NCI-H82 treated with DMSO at 0.1 percent for 48 hours (cell line): ENCODE measurements at regions not wholly inside any gene's neighbourhood (a gene's known extent, or its start where the extent isn't known, plus 50 kb on each side); places are given as distances from the start of the nearest gene placed in this dataset.

Experiments used
- DNase-seq: peaks from one replicate; lab custom pipeline; 2025; ENCODE audit not compliant: unreplicated experiment; lab: John Stamatoyannopoulos, UW

- no peak for DNase-seq
These were observed 731.2 kb upstream of the IGFBP3 start for GRCh38 chr7:46652317-46652716.

GRCh38 chr7:46651561-46652088 lies 730.6 kb upstream of the IGFBP3 start:
- DNase-seq, result no peak

DNA sequence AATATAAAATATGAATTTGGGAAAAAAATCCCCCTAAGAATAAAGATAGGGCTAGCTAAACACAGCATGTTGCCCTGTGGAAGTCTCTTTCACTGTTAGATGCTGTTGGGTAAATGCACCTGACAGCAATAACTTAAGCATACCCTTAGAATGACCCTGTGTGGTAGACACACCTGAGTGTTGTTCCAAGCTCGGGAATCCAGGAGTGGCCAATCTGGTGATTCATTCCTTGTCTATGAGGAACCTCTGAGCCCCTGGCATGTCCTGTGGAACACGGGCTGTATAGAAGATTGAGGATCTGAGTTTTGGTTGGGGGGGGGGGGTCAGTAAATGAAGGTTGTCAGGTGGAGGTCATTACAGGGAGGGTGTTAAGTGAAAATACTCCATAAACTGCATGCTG lies 730.0 kb upstream of the IGFBP3 start:
- no peak for DNase-seq

DNA sequence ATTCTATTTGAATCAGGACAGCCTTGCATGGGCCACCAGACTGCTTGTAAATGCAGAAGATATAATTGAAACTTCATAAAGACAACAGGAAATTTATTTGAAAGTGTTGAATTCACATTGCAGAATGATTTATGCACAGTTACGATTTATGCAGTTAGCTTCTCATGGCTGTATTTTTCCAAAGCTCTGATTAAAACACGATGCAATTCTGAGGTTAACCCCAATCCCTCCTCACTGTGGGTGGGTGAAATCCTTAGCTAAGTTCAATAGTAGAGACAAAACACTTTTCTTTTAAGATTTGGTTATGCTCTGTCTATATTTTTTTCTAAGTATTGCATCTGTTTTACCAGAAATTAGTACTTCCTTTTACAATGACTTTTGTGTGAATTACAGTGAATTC lies 728.8 kb upstream of the IGFBP3 start:
- DNase-seq, result no peak

DNA sequence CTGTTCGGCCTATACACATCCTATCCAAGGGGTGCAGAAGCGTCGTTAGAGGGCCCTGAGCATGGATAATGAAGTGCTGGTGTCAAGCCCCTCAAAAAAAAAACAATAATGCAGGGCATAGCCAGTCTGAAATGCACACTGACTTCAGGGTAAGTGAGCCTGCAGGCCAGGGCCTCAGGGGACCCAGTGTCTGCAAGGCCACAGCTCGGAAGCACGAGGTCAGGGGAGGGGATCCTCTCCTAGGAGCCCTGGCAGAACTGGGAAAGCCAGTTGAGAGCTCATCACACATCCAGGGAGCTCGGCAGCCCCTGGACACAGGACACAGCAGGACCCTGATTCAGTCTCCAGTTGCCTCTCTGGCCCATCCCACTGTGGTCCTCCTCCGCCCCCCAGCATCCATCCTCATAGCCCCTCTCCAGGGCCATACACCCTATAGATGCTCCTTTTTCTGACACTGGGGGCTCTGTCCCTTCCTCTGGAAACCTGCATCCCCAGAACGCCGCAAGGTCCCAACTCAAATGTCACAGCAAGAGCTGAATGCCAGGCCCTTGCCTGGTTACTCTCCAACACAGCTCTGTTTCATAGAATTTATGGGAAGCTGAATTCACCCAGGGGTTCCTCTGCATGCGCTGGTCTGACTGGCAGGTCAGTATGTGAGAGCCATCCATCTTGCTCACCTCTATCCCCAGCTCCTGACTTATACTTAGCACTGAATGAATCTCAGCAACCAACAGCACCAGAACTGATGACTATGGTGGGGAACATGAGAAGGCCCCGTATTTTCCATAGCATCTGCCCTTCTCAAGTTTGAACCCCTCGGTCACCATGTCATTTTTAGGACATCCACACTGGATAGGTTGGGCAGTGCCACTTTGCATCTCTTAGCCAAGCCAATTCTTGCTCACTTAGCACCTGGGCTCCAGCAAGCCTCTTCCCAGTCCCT lies 717.0 kb upstream of the IGFBP3 start:
- no peak for DNase-seq

DNA sequence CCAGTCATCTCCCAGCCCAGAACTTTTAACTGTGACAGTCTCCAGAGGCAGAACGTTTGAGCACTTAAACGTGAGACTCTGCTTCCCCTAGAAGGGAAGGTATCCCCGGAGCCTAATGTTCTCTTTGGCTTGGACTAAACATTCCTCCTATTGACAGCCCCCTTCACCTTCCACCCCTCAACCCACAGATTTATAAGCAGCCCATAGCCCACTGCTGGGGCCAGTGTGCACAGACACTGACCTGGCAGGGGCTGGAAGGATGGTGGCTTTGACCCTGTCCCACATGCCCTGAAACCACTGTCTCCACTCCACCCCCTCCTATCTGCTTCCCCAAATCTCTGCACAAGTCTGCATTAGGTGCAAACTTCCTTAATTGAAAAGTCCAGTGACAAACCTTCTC lies 715.0 kb upstream of the IGFBP3 start:
- no peak for DNase-seq

GRCh38 chr7:46633630-46634240 lies 712.7 kb upstream of the IGFBP3 start:
- DNase-seq, result no peak

- DNase-seq, result no peak
These were observed 712.1 kb upstream of the IGFBP3 start for GRCh38 chr7:46633200-46633599.

GRCh38 chr7:46630031-46630430 lies 709.0 kb upstream of the IGFBP3 start:
- no peak for DNase-seq

GRCh38 chr7:46628389-46628788 lies 707.3 kb upstream of the IGFBP3 start:
- no peak for DNase-seq

DNA sequence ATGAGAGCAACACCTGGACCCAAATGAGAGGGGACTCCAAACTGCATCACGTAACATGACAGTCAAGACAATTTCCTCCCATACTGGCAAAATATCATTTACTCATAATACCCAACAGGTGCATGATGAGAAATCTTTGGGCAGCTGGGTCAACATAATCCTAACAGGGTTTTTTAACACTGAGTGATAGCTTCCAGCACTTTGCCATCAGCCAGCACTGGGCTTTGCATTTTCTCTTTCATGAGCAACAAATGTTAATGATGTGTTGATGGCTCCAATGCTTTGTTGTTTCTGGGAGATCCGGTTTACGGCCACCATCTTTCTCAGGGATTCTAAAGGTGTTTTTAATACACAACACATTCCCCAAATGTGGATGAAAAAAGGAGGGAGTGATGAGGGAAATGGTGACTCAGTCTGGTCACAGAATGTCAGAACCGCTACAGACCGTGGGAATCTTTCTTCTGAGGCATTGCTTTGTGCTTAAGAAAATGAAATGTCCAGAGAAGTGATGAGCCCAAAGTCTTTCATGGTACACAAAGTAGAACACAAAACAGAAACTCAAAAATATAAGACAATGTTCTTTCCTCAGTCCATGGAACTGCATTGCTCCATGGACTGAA lies 705.7 kb upstream of the IGFBP3 start:
- no peak for DNase-seq

- DNase-seq, result no peak
These were observed 705.2 kb upstream of the IGFBP3 start for GRCh38 chr7:46626261-46626660.

DNA sequence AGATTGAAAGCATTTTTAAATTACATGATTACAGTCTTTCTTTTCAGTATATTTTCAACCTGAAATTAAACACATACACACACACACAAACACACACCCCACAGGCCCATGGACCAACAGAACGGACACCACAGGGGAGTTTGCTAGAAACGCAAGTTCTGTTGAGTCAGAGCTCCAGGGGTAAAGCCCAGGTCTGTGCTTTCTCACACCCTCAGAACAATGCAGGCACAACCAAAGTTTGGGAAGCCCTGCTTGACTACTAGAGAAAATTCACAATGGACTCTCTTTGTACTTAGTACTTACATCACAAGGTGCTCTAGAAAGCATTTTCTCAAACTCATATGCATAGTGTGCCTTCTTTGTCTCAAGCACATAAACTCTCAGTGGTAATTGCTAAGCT lies 704.0 kb upstream of the IGFBP3 start:
- DNase-seq, result no peak

DNA sequence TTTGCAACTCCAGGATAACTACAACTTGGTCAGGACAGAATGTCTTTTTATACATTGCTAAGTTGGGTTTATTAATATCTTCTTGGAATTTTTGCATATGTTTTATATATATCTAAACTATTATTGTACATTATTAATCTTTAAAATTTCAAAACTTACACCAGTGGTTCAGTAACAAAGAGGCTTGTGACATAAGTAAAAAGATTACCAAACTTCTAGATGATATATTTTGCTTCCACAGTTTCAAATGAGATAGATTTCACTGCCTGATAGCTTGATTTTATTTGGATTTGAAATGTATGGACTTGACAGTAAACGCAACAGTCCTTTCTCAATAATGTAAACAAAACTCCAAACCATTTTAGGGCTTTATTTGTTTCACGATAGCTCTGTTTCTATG lies 701.2 kb upstream of the IGFBP3 start:
- DNase-seq, result no peak

DNA sequence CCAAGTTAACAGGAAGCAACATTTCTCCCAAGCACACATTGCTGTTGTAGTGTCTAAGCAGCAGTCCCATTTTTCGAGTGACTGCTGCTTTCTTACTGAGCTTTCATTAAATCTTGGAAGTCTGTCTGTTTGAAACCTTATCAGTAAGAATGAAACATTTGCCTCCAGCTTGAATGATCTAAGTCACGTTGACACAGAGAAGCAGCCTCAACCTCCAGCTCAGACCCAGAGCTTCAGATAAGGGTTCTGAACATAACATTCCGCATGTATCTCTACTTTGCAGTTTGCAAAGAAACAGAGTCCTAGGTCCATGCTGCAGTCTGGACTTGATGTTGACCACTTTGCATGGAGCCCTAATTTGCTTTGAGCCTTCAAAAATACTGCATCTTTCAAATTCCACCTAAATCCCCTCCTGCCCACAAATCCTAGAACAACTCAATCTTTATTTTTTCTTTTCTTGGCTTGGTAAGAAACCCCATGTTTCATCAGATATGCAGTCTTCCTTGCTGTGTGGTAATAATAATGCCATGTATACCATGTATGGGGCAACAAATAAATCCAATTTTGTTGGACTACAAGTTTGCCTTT lies 698.7 kb upstream of the IGFBP3 start:
- DNase-seq, result no peak

GRCh38 chr7:46616636-46617035 lies 695.6 kb upstream of the IGFBP3 start:
- no peak for DNase-seq

DNA sequence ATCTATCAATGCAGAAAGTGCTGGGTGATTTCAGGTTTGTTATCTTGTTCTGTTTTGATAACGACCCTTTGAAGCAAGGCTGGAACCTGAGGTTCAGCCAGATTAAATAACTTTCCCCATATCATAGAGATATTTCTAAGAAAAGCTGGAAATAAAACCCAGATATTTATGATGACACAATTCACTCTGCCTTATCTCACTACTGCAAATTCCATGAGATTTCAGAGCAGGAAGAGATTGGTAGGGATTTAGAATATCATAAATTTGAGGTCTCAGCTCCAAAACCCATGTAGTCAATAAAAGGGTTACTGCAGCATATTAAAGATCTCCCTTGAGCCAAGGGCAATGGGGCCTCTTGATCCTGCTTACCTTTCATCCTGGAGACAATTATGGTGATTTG lies 692.5 kb upstream of the IGFBP3 start:
- no peak for DNase-seq

- no peak for DNase-seq
These were observed 692.0 kb upstream of the IGFBP3 start for GRCh38 chr7:46613116-46613515.

DNA sequence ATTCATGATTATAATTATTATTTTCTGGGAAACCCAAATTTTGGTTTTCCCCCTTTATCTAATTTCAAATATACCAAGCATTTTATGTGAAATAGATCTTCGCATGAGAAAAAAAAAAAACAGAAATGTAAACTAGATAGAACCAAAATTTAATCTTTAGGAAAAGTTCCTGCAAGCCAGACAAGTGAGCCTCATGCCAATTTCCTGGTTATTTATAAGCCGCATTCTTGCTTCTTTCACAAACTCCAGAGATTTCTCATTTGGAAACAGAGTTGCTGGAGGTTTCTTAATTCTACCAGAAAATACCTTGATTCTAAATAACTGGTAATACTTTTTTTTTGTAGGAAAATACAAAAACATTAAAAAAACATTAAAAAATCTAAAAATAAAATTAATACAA lies 690.4 kb upstream of the IGFBP3 start:
- DNase-seq, result no peak

- no peak for DNase-seq
These were observed 689.7 kb upstream of the IGFBP3 start for GRCh38 chr7:46610746-46611145.

- DNase-seq, result no peak
These were observed 686.1 kb upstream of the IGFBP3 start for GRCh38 chr7:46607176-46607575.

DNA sequence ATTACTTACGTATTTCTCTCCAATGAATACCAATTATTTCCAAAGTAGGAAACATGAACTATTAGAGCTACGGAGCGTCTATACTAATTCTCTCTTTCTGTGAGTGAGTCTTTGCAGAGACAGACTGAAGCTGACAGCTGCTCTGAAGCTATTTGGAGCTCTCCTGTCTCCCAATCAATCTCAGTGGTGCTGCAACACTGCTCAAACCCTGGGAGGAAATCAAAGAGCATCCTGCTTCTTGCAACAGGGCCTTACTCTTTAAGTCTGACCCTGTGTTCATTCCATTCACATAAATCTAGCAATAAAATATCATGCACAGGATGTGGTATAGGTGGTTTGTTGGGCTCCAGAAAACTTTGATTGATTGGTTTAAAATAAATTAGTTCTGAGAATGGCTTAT lies 685.7 kb upstream of the IGFBP3 start:
- DNase-seq, result no peak
